ENCODE measurements at regions not wholly inside any gene's neighbourhood (a gene's known extent, or its start where the extent isn't known, plus 50 kb on each side); places are given as distances from the start of the nearest gene placed in this dataset.

- TF ChIP-seq CTCF (IDR thresholded peaks at IDR 0.05; ENCODE audit: low read depth, low read length, poor library complexity, severe bottlenecking) (no peak), EZH2phosphoT487 (IDR thresholded peaks at IDR 0.05; ENCODE audit: borderline replicate concordance, low read length) (no peak)
These were observed 1556.0 kb downstream of the EFNB2 start for GRCh38 chr13:104979281-104980030.
